GM13977 (cell line): ENCODE measurements at regions not wholly inside any gene's neighbourhood (a gene's known extent, or its start where the extent isn't known, plus 50 kb on each side); places are given as distances from the start of the nearest gene placed in this dataset.

Experiments used
- DNase-seq: peaks from one replicate; pipeline ENCODE4 v3.0.0; 2012; ENCODE audit warnings: low spot score
- CTCF ChIP-seq: IDR thresholded peaks from 2 replicates; pipeline ENCODE4 v1.5.1; 2012; ENCODE audit warnings: mild to moderate bottlenecking, control low read depth; ENCODE audit not compliant: insufficient read depth; ENCODE audit errors: extremely low read depth, missing control alignments
- in situ Hi-C: fragments of 300-500 bp; cut with MboI; formaldehyde crosslinking; loops from one replicate; pipeline ENCODE4 v1.12.0; 2022; ENCODE audit warnings: low sequenced_read_pairs, low pct_unique_long_range_greater_than_20kb, mixed read lengths, inconsistent platforms; ENCODE audit not compliant: unreplicated experiment

GRCh38 chr1:29753244-29753643, 516.9 kb downstream of the PTPRU start:
- in situ Hi-C loops = no loop called here
- no peak for DNase-seq
- TF ChIP-seq CTCF = no peak

- no peak for DNase-seq
- TF ChIP-seq CTCF = no peak
- in situ Hi-C loops = no loop called here
These were observed 515.8 kb downstream of the PTPRU start for GRCh38 chr1:29752141-29752540.

GRCh38 chr1:29749024-29749945, 513.0 kb downstream of the PTPRU start:
- no peak for DNase-seq
- in situ Hi-C loops = no loop called here

GRCh38 chr1:29747196-29747595, 510.9 kb downstream of the PTPRU start:
- TF ChIP-seq CTCF = no peak
- in situ Hi-C loops = no loop called here
- DNase-seq = no peak

More at GRCh38 chr1:29749024-29749945, 513.0 kb downstream of the PTPRU start:
- TF ChIP-seq CTCF = no peak

- in situ Hi-C loops = no loop called here
- no peak for DNase-seq
- no peak for TF ChIP-seq CTCF
These were observed 509.8 kb downstream of the PTPRU start for GRCh38 chr1:29746076-29746665.

GRCh38 chr1:29744684-29745490, 508.6 kb downstream of the PTPRU start:
- no peak for DNase-seq
- no peak for TF ChIP-seq CTCF
- in situ Hi-C loops = no loop called here
